ENCODE measurements at regions not wholly inside any gene's neighbourhood (a gene's known extent, or its start where the extent isn't known, plus 50 kb on each side); places are given as distances from the start of the nearest gene placed in this dataset.

DNA sequence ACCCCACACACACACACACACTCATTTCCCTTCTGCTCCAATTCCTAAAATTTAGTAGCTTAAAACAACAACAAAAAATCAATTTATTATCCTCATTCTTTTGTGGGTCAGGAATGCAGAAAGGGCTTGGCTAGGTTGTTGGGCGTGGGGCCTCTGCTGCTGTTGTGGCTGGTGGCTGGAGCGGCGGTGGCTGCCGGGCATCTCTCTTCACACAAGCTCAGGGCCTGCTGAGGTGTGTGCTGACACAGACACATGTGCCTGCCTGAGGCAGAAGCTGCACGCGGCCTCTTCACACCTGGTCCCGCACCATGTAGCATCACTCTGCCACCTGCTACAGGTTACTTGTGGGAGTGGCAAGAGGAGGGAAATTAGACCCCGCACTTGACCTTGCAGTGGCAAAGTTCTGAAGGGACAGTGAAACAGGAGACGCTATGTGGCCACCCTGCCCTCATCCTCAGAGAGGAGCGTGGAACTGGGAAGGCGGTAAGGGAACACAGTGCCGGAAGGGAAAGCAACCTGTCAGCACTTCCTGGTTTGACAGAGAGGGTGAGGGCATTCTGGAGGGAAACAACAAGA is 64.0 kb upstream of the PRR20G start:
- Histone ChIP-seq H3K9me3 (peaks cover 0 to 9% (median 0%) of the 10 kb centered on the region in 12 donors), H3K27me3 (peaks cover 0 to 28% (median 4%) of the 10 kb centered on the region in 9 donors), H3K4me3 (no peak overlapping the region), H3K4me1 (no peaks in the 10 kb centered on the region), H3K27ac (no peak overlapping the region), H3K36me3 (no peaks in the 10 kb centered on the region)
- WGBS, 4 donors: 68 to 75% (median 72%) methylated on average over 12 of the region's 12 CpGs
- DNase-seq (no peak), ATAC-seq (no peak)
- intact Hi-C loops (cut with DNase I): no loop called here
- TF ChIP-seq CTCF (IDR thresholded peaks at IDR 0.05): no peak
- TF ChIP-seq POLR2A (IDR thresholded peaks at IDR 0.05): no peak

GRCh38 chr3:127351321-127351720 is 63.5 kb upstream of the PRR20G start:
- no peaks in the 10 kb centered on the region for H3K4me1 ChIP-seq
- 58 to 78% (median 74%) methylated on average over 10 of the region's 10 CpGs for WGBS, 4 donors
- H3K36me3 ChIP-seq: no peaks in the 10 kb centered on the region
- no peak overlapping the region for H3K27ac ChIP-seq
- no peak overlapping the region for H3K4me3 ChIP-seq
- intact Hi-C loops (cut with DNase I): no loop called here
- DNase-seq (no peak), ATAC-seq (no peak)
- TF ChIP-seq POLR2A (IDR thresholded peaks at IDR 0.05) (no peak), CTCF (IDR thresholded peaks at IDR 0.05) (no peak)
- H3K9me3 ChIP-seq: peaks cover 0 to 4% (median 0%) of the 10 kb centered on the region in 12 donors
- peaks cover 0 to 31% (median 4%) of the 10 kb centered on the region in 9 donors for H3K27me3 ChIP-seq

- H3K27me3 ChIP-seq: peaks cover 0 to 31% (median 4%) of the 10 kb centered on the region in 9 donors
These were observed 62.6 kb upstream of the PRR20G start for GRCh38 chr3:127350172-127351050.

More at GRCh38 chr3:127350172-127351050, 62.6 kb upstream of the PRR20G start:
- ATAC-seq (peak in 1 of 4 donors; percentile 20), DNase-seq (no peak)
- Histone ChIP-seq H3K36me3 (no peaks in the 10 kb centered on the region), H3K4me1 (no peaks in the 10 kb centered on the region), H3K9me3 (no peaks in the 10 kb centered on the region), H3K27ac (no peak overlapping the region), H3K4me3 (no peak overlapping the region)
- 75 to 79% (median 77%) methylated on average over 21 to 28 of the region's 28 CpGs for WGBS, 4 donors
- intact Hi-C loops (cut with DNase I): no loop called here
- no peak for TF ChIP-seq CTCF (IDR thresholded peaks at IDR 0.05)
- no peak for TF ChIP-seq POLR2A (IDR thresholded peaks at IDR 0.05)
